Activated CD4-positive, alpha-beta T cell treated with anti-CD3 and anti-CD28 coated beads, Interleukin-2, amount 50 U/mL, for 1 hour (primary cell): ENCODE measurements at regions not wholly inside any gene's neighbourhood (a gene's known extent, or its start where the extent isn't known, plus 50 kb on each side); places are given as distances from the start of the nearest gene placed in this dataset.

ENCODE experiments used
- DNase-seq: peaks from one replicate; pipeline ENCODE4 v3.0.0-alpha.2; 2020

GRCh38 chrX:104306180-104306579 lies 51.4 kb upstream of the ESX1 start:
- DNase-seq, result no peak
